ENCODE measurements at regions not wholly inside any gene's neighbourhood (a gene's known extent, or its start where the extent isn't known, plus 50 kb on each side); places are given as distances from the start of the nearest gene placed in this dataset.

GRCh38 chr7:121575194-121575765 lies 179.2 kb upstream of the FAM3C start:
- ChIA-PET POLR2A (no interaction called here), CTCF (no interaction called here)

GRCh38 chr7:121574109-121574508 lies 178.0 kb upstream of the FAM3C start:
- ChIA-PET CTCF (interaction anchor here (0.6 kb wide), 1 partner anchor 407 kb away, joined by 3 read pairs; no protein-coding TSS in a partner anchor), POLR2A (no interaction called here)

- ChIA-PET CTCF (no interaction called here), POLR2A (no interaction called here)
Observed at GRCh38 chr7:121572615-121573014, 176.5 kb upstream of the FAM3C start.

GRCh38 chr7:121570365-121570764 lies 174.3 kb upstream of the FAM3C start:
- ChIA-PET POLR2A (no interaction called here), CTCF (no interaction called here)

GRCh38 chr7:121563177-121563576 lies 167.1 kb upstream of the FAM3C start:
- ChIA-PET CTCF (no interaction called here), POLR2A (no interaction called here)

- POLR2A ChIA-PET: no interaction called here
- CTCF ChIA-PET: no interaction called here
Observed at GRCh38 chr7:121562259-121562658, 166.2 kb upstream of the FAM3C start.

- POLR2A ChIA-PET: no interaction called here
- CTCF ChIA-PET: no interaction called here
Observed at GRCh38 chr7:121561717-121562116, 165.6 kb upstream of the FAM3C start.

- CTCF ChIA-PET: no interaction called here
- POLR2A ChIA-PET: interaction anchor here (0.6 kb wide), 1 partner anchor 158 kb away, joined by 3 read pairs; no protein-coding TSS in a partner anchor
Observed at GRCh38 chr7:121560267-121560990, 164.3 kb upstream of the FAM3C start.

GRCh38 chr7:121558288-121558687 lies 162.2 kb upstream of the FAM3C start:
- CTCF ChIA-PET: interaction anchor here (0.6 kb wide), 1 partner anchor 119 kb away, joined by 5 read pairs; no protein-coding TSS in a partner anchor

GRCh38 chr7:121557034-121557892 lies 161.2 kb upstream of the FAM3C start:
- ChIA-PET CTCF (no interaction called here), POLR2A (no interaction called here)

More at GRCh38 chr7:121558288-121558687, 162.2 kb upstream of the FAM3C start:
- POLR2A ChIA-PET: no interaction called here

GRCh38 chr7:121555558-121555957 lies 159.4 kb upstream of the FAM3C start:
- CTCF ChIA-PET: no interaction called here
- POLR2A ChIA-PET: interaction anchor here (0.6 kb wide), 1 partner anchor 25 kb away, joined by 5 read pairs; no protein-coding TSS in a partner anchor

GRCh38 chr7:121547544-121548092 lies 151.5 kb upstream of the FAM3C start:
- POLR2A ChIA-PET: no interaction called here

GRCh38 chr7:121546632-121547543 lies 150.8 kb upstream of the FAM3C start:
- POLR2A ChIA-PET: no interaction called here
- CTCF ChIA-PET: interaction anchor here (0.6 to 2.7 kb wide), 6 partner anchors 110 to 180 kb away, joined by 3 to 18 read pairs (median 3); partner anchors contain the start of gene FAM3C

More at GRCh38 chr7:121547544-121548092, 151.5 kb upstream of the FAM3C start:
- CTCF ChIA-PET: interaction anchor here (0.8 to 2.7 kb wide), 4 partner anchors 151 to 181 kb away, joined by 3 to 18 read pairs (median 4); partner anchors contain the start of gene FAM3C

GRCh38 chr7:121545418-121545817 lies 149.3 kb upstream of the FAM3C start:
- ChIA-PET POLR2A (interaction anchor here (0.6 to 2.7 kb wide), 2 partner anchors 15 to 589 kb away, joined by 5 to 14 read pairs; no protein-coding TSS in a partner anchor), CTCF (interaction anchor here (1.0 to 1.6 kb wide), 4 partner anchors 15 to 215 kb away, joined by 3 to 6 read pairs (median 4); no protein-coding TSS in a partner anchor)

GRCh38 chr7:121544726-121545125 lies 148.6 kb upstream of the FAM3C start:
- CTCF ChIA-PET: interaction anchor here (1.1 to 1.6 kb wide), 3 partner anchors 15 to 215 kb away, joined by 3 to 6 read pairs (median 3); no protein-coding TSS in a partner anchor
- POLR2A ChIA-PET: interaction anchor here (0.6 to 2.7 kb wide), 2 partner anchors 14 to 589 kb away, joined by 5 to 14 read pairs; no protein-coding TSS in a partner anchor

GRCh38 chr7:121544238-121544637 lies 148.1 kb upstream of the FAM3C start:
- ChIA-PET CTCF (interaction anchor here (1.0 to 2.2 kb wide), 4 partner anchors 14 to 214 kb away, joined by 3 to 6 read pairs (median 4); no protein-coding TSS in a partner anchor), POLR2A (interaction anchor here (2.7 kb wide), 1 partner anchor 14 kb away, joined by 14 read pairs; no protein-coding TSS in a partner anchor)

GRCh38 chr7:121541457-121541856 lies 145.3 kb upstream of the FAM3C start:
- ChIA-PET POLR2A (no interaction called here), CTCF (no interaction called here)

- CTCF ChIA-PET: no interaction called here
- POLR2A ChIA-PET: no interaction called here
Observed at GRCh38 chr7:121540138-121540537, 144.0 kb upstream of the FAM3C start.

All from activated CD8-positive, alpha-beta memory T cell treated with anti-CD3 and anti-CD28 coated beads for 36 hours (primary cell).